DOHH2 (cell line): ENCODE measurements at regions not wholly inside any gene's neighbourhood (a gene's known extent, or its start where the extent isn't known, plus 50 kb on each side); places are given as distances from the start of the nearest gene placed in this dataset.

Source experiments
- H3F3A ChIP-seq: fragments of 200-600 bp; sonication (generic), shearing (Covaris generic); 2 replicates; pipeline ENCODE4 v1.6.0; 2016; ENCODE audit warnings: antibody characterized with exemption, mild to moderate bottlenecking; ENCODE audit not compliant: control insufficient read depth, insufficient read depth
- H3K27ac ChIP-seq: fragments of 200-600 bp; sonication (generic); 2 replicates; pipeline ENCODE4 v1.5.1; 2014; ENCODE audit warnings: low read depth, mild to moderate bottlenecking, low read length, moderate library complexity
- H3K27me3 ChIP-seq: fragments of 200-600 bp; sonication (generic); 2 replicates; pipeline ENCODE4 v1.6.1; 2014; ENCODE audit warnings: mild to moderate bottlenecking, low read length, mixed read lengths; ENCODE audit not compliant: control insufficient read depth
- H3K36me3 ChIP-seq: fragments of 200-600 bp; sonication (generic); 2 replicates; pipeline ENCODE4 v1.6.1; 2014; ENCODE audit warnings: mild to moderate bottlenecking, low read length, moderate library complexity, mixed read lengths; ENCODE audit not compliant: control insufficient read depth
- H3K4me1 ChIP-seq: fragments of 200-600 bp; sonication (generic); 2 replicates; pipeline ENCODE4 v1.6.1; 2014; ENCODE audit warnings: mild to moderate bottlenecking, low read length, mixed read lengths; ENCODE audit not compliant: control insufficient read depth
- H3K4me2 ChIP-seq: fragments of 200-600 bp; sonication (generic); 2 replicates; pipeline ENCODE4 v1.6.0; 2014; ENCODE audit warnings: mild to moderate bottlenecking, low read length, moderate library complexity
- H3K4me3 ChIP-seq: fragments of 200-600 bp; sonication (generic); 2 replicates; pipeline ENCODE4 v1.5.1; 2014; ENCODE audit warnings: mild to moderate bottlenecking, low read length, mixed read lengths
- H3K79me2 ChIP-seq: fragments of 200-600 bp; sonication (generic); 2 replicates; pipeline ENCODE4 v1.6.1; 2014; ENCODE audit warnings: mild to moderate bottlenecking, low read length, mixed read lengths; ENCODE audit not compliant: control insufficient read depth
- H3K9me2 ChIP-seq: fragments of 200-600 bp; sonication (generic); replicated peaks from 2 replicates; pipeline ENCODE4 v1.6.1; 2014; ENCODE audit warnings: mild to moderate bottlenecking, low read length, mixed read lengths; ENCODE audit not compliant: control insufficient read depth
- H3K9me3 ChIP-seq: fragments of 200-600 bp; sonication (generic); 2 replicates; pipeline ENCODE4 v1.6.1; 2014; ENCODE audit warnings: antibody characterized with exemption, low read length, mixed read lengths; ENCODE audit not compliant: control insufficient read depth, insufficient read depth
- H4K20me1 ChIP-seq: fragments of 200-600 bp; sonication (generic); 2 replicates; pipeline ENCODE4 v1.6.0; 2014; ENCODE audit warnings: low read depth, mild to moderate bottlenecking, antibody characterized with exemption, low read length, moderate library complexity; ENCODE audit not compliant: control insufficient read depth, insufficient read depth
- EZH2phosphoT487 ChIP-seq: fragments of 200-600 bp; sonication (generic); IDR thresholded peaks from 2 replicates; pipeline ENCODE4 v1.6.1; 2017; ENCODE audit warnings: borderline replicate concordance, mild to moderate bottlenecking, antibody characterized with exemption, low read length, moderate library complexity, mixed read lengths
- TF ChIP-seq, protein P1 (sequence below): fragments of 200-600 bp; sonication (generic); IDR thresholded peaks from one replicate; pipeline ENCODE4 v1.5.1; 2014; ENCODE audit warnings: antibody characterized with exemption, mild to moderate bottlenecking, low read depth, low read length; ENCODE audit not compliant: poor library complexity, severe bottlenecking

DNA sequence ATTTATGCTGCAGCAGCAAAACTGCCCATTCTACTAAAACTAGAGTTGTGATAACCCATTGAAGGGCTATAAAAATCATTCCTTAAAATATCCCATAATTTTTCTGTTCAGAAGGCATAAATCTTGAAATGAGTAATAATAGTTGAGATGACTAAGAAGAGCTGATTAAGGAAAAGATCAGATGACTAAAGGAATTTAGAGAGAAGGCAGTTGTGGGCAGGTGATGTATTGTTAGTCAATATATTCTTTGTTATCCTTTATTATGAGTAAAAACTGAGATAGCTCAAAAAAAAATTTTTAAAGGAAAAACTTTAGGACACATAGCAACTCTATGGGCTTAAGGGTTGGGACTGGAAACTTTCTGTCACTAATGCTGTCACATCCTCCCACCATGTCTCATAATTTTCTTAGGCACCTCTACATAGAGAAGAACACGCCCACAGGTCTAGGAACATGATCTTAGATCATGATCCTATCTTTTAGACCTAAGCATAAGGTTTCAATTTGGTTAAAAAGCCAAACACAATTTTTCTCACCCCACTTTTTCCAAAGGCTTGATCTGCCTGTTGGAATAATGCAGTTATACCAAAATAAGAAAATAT is 597.5 kb upstream of the MEF2C start:
- no peaks in the 10 kb centered on the region for H3K9me3 ChIP-seq
- no peaks in the 10 kb centered on the region for H3K79me2 ChIP-seq
- no peaks in the 10 kb centered on the region for H3K36me3 ChIP-seq
- H4K20me1 ChIP-seq, result no peaks in the 10 kb centered on the region
- H3K27me3 ChIP-seq, result no peaks in the 10 kb centered on the region
- H3K4me3 ChIP-seq, result no peak overlapping the region
- H3K27ac ChIP-seq, result no peak overlapping the region
- H3F3A ChIP-seq, result no peaks in the 10 kb centered on the region
- H3K9me2 ChIP-seq, result no peaks in the 10 kb centered on the region
- H3K4me1 ChIP-seq, result no peaks in the 10 kb centered on the region
- TF ChIP-seq EZH2phosphoT487, result no peak
- TF ChIP-seq, protein P1, sequence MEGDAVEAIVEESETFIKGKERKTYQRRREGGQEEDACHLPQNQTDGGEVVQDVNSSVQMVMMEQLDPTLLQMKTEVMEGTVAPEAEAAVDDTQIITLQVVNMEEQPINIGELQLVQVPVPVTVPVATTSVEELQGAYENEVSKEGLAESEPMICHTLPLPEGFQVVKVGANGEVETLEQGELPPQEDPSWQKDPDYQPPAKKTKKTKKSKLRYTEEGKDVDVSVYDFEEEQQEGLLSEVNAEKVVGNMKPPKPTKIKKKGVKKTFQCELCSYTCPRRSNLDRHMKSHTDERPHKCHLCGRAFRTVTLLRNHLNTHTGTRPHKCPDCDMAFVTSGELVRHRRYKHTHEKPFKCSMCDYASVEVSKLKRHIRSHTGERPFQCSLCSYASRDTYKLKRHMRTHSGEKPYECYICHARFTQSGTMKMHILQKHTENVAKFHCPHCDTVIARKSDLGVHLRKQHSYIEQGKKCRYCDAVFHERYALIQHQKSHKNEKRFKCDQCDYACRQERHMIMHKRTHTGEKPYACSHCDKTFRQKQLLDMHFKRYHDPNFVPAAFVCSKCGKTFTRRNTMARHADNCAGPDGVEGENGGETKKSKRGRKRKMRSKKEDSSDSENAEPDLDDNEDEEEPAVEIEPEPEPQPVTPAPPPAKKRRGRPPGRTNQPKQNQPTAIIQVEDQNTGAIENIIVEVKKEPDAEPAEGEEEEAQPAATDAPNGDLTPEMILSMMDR, result no peak
- H3K4me2 ChIP-seq, result no peak overlapping the region

DNA sequence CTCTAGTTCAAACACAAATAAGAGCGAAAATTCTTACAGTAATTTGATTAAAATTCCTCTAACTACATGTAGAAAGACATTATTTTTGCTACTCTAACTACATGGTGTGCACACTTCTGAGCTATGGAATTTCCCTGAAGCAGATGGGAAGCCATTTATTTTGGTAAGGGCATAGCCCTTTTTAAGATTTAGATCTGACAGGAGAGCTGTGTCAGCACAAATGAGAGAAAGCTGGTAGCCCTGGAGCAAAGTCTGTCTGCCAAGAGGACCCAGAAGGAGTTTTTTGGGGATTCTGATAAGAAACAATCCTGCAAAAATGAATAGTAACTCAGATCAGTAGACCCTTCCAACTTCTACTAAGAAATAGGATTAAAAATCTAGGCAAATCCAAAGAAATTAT is 595.9 kb upstream of the MEF2C start:
- Histone ChIP-seq H3K9me3 (no peaks in the 10 kb centered on the region; the same call in 1 of the 2 replicates), H3K27ac (no peak overlapping the region), H3K4me2 (no peak overlapping the region), H3K79me2 (no peaks in the 10 kb centered on the region), H4K20me1 (no peaks in the 10 kb centered on the region), H3K4me3 (no peak overlapping the region), H3K36me3 (no peaks in the 10 kb centered on the region), H3K4me1 (no peaks in the 10 kb centered on the region), H3K27me3 (no peaks in the 10 kb centered on the region), H3F3A (no peaks in the 10 kb centered on the region), H3K9me2 (no peaks in the 10 kb centered on the region)
- TF ChIP-seq EZH2phosphoT487, result no peak
- TF ChIP-seq, protein P1, result no peak

GRCh38 chr5:89473196-89473595 is 590.2 kb upstream of the MEF2C start:
- Histone ChIP-seq H3K79me2 (no peaks in the 10 kb centered on the region), H3K36me3 (no peaks in the 10 kb centered on the region), H3K4me3 (no peak overlapping the region), H3K9me3 (no peaks in the 10 kb centered on the region; the same call in 1 of the 2 replicates), H3K4me1 (no peaks in the 10 kb centered on the region), H3K27me3 (no peaks in the 10 kb centered on the region), H3F3A (no peaks in the 10 kb centered on the region), H3K9me2 (no peaks in the 10 kb centered on the region), H3K27ac (no peak overlapping the region), H3K4me2 (no peak overlapping the region), H4K20me1 (no peaks in the 10 kb centered on the region)
- TF ChIP-seq, protein P1, result no peak
- TF ChIP-seq EZH2phosphoT487, result no peak
